Adipose tissue (tissue), 3 donors: ENCODE measurements at regions not wholly inside any gene's neighbourhood (a gene's known extent, or its start where the extent isn't known, plus 50 kb on each side); places are given as distances from the start of the nearest gene placed in this dataset.
"Not testable (repeated sequence)": the region's sequence is repeated elsewhere in the genome, so short reads cannot be mapped to it uniquely, and the experiment has no call there.

Experiments used
- H3K27ac ChIP-seq: one replicate; pipeline ENCODE4 v1.5.1; 2013; ENCODE audit warnings: low read depth, low read length
- WGBS, 3 donors: extraction: QIAGEN DNeasy Blood & Tissue Kit; methylation state at CpG; one replicate each; pipeline ENCODE4 v1.1.7; 2013; 5-methylcytosine and 5-hydroxymethylcytosine counted together
- donor health status: healthy with polysubstance abuse.
- donor health status: Bipolar disorder and iron deficiency.
- donor health status: healthy.

DNA sequence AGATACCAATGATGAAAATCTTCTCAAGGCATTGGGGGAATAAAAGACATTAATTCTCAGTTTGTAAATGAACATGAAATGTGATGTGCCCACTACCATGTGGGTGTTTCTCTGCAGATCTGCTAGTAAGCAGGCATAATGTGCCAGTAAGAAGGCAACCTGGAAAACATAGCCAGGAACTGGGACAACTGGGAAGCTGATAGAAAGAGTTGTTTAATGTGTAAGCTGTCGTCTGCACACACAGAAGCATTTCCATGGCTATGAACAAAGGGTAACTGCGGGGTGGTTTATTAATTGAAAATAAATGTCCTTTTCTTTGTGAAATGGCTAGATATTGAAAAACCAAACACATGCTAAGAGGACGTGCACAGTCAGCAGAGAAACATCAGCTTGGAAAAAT is 52.0 kb downstream of the ZC3H11B start:
- 33 to 57% (median 36%) methylated on average over 3 of the region's 3 CpGs for WGBS, 3 donors
- no peak overlapping the region for H3K27ac ChIP-seq

DNA sequence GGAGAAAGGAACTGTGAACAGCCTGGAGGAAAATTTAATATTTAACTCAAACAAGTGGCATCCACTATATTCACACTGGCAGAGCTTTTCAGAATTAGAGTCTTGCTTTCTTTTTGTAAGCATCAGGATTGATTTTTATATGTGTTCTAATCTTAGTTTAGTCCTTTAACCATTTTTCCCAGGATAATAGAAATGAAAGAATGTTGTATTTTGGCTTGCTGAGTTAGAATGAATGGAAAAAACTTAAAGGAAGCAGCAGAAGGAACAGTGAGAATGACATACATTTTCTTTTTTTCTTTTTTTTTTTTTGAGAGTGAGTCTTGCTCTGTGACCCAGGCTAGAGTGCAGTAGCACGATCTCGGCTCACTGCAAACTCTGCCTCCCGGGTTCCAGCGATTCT is 53.0 kb downstream of the ZC3H11B start:
- H3K27ac ChIP-seq, result no peak overlapping the region
- WGBS, 3 donors, result 85 to 86% (median 85%) methylated on average over 4 of the region's 4 CpGs

DNA sequence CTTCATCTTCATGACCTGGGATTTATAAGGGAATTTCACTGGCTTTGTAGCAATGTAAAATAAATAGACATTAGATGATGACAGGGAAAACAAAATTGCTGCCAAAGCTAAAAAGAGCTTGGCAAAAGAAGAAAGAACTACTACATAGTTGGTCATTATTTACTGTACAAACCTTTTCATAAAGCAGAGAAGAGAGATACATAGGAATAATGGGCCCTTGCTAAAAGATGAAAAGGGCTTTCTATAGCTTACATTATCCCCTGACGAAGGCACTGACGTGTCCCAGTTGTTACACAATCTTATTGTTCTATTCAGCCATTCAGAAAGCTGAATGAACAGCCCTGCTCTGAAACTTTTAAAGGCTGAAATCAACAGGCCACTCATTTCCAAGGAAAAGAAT is 57.1 kb downstream of the ZC3H11B start:
- WGBS, 3 donors, result 40 to 52% (median 43%) methylated on average over 2 of the region's 2 CpGs
- no peak overlapping the region for H3K27ac ChIP-seq

DNA sequence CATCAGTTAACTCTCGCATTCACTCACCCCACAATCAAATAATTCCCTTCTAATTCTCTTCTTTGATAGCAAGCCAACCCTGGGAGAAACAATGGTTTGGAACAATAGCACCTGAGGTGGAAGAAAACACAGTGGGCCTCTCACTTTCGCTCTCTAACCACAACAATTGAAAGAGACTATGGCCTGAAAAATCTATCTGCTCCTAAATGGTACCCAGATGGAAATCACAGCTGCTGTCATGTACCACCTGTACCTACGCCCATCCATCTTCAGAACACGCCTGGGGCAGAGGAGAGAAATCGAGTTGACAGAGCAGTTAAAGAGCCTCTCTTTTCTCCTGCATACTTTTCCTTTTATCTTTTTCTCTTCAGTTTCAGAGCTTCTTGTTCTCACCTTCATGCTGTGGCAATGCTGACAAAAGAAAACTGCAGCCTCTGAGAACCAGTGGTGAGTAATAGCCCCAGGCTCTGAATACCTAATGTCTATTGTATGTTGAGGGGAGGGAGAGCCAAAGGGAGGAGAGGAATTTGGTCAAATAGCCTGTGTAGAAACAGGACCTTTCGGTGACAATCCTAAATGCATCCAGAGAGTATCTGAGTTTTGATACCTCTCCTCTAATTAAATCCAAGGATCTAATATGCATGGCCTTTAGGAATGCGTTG is 57.7 kb downstream of the ZC3H11B start:
- H3K27ac ChIP-seq, result no peak overlapping the region
- WGBS, 3 donors, result 79 to 86% (median 83%) methylated on average over 7 of the region's 7 CpGs

DNA sequence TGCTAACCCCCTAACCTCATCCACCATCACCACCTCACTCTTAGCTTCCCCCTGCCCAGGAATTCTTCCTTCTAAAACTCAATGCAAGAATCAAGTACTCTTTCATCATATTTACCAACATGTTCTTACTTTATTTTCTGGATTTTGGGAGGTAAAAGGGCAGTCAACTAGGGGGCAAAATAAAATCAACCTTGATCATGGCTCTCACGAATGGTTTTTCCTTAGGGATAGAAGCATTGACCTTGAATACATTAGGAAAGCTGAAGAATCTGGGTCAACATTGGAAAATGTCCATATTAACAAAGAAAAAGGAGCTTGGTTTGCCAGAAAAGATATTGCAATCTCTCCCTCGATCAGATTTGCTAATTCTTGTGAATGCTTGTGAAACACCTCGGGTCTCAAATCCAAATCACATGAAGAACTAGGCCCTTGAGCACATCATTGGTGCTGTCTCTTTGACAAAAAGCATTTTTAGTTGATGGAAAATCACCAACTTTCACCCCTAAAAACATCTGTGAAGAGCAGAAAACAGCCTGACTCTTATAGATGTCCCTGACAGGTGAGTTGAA is 58.9 kb downstream of the ZC3H11B start:
- H3K27ac ChIP-seq, result no peak overlapping the region
- 36 to 47% (median 44%) methylated on average over 3 of the region's 3 CpGs for WGBS, 3 donors

DNA sequence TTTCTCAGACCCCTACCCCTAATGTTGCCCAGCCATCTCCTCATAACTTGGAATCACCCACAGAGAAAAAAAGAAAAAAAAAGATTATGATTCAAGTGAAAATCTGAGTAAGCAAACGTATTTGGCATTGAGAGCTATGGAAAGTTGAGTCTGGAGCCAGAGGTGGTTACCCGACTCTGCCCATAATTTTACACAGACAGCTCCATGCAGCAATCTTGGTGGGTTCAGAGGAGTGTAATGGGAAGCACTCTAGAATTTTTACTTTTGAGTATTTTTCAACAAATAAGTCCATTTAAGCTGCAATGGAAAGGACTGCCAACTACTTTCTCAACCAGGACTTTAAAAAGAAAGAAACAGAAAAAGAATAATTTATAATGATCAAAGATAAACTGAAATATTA is 62.7 kb downstream of the ZC3H11B start:
- no peak overlapping the region for H3K27ac ChIP-seq
- 51 to 71% (median 54%) methylated on average over 2 of the region's 2 CpGs for WGBS, 3 donors

DNA sequence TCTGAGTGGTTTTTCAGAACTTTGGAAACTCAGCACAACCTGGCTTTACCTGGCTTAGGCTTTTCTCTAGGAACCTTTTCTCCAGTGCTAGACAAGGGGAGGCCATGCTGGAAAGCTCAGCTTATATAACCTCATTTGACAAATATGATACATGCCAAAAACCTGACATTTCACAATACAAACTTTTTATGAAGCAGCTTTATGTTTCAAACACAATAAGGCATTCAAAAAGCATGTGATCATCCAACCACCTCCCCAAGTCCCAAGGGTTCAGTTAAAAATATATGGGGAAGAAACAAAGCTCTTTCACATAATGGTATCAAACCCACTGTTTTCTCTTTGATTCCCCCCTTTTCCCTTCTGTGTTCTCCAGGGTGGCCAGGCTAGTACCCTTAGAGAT is 63.7 kb downstream of the ZC3H11B start:
- no peak overlapping the region for H3K27ac ChIP-seq

DNA sequence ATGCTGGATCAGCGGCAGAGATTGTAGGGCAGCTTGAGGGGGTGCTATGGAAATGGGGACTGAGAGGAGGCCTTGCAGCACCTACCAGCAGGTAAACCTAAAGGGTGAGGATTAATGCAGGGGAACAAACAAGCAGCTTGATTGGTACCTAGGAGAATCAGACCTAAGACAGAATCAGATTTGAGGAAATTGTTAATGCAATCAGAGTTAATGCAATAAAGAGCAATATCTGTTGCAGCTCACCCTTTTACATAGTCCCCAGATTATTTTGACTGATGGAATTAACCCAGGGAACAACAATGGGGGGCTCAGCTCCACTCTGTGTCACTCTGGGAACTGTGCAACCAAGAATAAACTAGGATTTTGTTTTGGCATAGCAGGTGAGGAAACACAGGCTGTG is 64.5 kb downstream of the ZC3H11B start:
- H3K27ac ChIP-seq, result no peak overlapping the region
- 92 to 96% (median 93%) methylated on average over 1 of the region's 1 CpG for WGBS, 3 donors

DNA sequence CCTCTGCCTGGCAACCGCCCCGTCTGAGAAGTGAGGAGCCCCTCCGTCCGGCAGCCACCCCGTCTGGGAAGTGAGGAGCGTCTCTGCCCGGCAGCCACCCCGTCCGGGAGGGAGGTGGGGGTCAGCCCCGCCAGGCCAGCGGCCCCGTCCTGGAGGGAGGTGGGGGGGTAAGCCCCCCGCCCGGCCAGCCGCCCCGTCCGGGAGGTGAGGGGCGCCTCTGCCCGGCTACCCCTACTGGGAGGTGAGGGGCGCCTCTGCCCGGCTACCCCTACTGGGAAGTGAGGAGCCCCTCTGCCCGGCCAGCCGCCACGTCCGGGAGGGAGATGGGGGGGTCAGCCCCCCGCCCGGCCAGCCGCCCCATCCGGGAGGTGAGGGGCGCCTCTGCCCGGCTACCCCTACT is 67.1 kb downstream of the ZC3H11B start:
- 98 to 100% (median 100%) methylated on average over 1 to 29 of the region's 31 CpGs for WGBS, 3 donors
- not testable (repeated sequence) for H3K27ac ChIP-seq

DNA sequence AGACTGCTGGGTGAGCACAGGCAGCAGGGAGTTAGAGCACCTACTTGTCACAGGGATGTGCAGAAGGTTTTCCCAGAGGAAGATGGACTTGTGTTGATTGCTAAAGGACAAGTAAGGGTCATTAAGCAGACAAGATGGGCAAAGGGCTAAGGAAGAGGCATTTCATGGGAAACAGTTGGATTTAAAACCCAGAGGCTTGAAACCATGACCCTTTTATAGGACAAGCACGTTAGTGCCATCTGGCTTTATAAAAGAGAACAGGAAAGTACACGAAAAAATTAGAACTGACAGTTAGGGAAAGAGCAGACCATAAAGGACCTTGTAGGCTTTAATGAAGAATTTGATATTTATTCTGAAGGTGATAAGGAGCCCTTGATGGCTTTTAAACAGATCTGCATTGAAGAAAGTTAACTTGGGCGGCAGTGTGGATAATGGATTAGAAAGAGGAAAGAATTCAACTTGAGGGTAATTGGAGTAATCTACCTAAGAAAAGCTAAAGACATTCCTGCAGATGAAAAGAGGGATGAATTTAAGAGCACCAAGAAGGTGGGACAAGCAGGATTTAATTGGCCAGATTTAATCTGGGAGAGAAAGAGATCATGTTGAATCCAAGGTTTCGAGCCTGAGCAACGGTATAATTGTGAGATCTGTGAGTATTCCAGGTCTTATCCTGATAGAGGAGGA is 68.6 kb downstream of the ZC3H11B start:
- no peak overlapping the region for H3K27ac ChIP-seq
- WGBS, 3 donors, result 70 to 78% (median 72%) methylated on average over 5 of the region's 5 CpGs

DNA sequence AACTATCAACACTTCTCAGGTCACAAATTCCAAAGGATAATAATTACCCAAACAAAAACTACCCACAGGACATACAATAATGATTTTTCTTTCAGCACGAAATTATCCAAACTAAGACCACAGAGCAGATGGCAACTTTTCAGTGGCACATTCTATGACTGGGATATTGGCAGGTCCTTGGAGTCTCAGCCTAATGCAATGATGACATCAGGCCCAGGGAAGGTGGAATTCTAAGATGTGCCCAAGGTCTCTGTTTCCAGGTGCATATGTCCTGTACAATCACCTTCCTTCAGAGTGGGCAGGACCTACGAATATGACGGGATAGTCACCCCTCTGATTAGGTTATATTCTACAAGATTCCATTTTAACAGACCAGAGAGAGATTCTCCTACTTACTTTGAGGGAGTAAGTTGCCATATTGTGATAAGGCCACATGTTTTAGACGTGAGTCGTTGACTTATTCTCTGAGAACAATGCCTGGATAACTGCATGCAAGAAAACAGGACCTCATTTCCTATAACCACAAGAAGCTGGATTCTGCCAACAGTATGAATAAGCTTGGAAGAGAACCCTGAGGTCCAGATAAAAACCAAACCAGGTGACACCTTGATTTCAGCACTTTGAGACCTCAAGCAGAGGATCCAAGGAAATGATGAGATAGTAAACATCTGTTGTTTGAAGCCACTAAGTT is 69.9 kb downstream of the ZC3H11B start:
- WGBS, 3 donors, result 77 to 83% (median 83%) methylated on average over 5 of the region's 5 CpGs
- no peak overlapping the region for H3K27ac ChIP-seq

DNA sequence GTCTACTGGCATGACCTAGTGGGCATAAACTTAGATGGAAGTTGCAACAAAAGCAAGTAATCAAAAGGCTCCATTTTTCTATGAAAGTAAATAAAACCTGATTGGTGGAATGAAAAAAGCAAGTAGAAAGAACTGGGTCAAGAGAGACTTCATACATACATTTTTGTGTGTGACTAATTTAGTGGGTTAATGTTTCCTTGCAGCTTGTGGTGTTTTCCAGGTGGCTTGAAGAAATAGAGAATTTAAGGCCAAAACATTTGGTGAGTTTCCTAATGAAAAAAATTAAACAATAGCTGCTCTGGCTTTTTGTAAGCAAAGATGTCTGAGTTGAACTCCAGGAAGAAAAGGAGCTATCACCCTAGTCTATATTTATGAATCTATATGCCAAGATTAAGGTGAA is 71.0 kb downstream of the ZC3H11B start:
- no peak overlapping the region for H3K27ac ChIP-seq

DNA sequence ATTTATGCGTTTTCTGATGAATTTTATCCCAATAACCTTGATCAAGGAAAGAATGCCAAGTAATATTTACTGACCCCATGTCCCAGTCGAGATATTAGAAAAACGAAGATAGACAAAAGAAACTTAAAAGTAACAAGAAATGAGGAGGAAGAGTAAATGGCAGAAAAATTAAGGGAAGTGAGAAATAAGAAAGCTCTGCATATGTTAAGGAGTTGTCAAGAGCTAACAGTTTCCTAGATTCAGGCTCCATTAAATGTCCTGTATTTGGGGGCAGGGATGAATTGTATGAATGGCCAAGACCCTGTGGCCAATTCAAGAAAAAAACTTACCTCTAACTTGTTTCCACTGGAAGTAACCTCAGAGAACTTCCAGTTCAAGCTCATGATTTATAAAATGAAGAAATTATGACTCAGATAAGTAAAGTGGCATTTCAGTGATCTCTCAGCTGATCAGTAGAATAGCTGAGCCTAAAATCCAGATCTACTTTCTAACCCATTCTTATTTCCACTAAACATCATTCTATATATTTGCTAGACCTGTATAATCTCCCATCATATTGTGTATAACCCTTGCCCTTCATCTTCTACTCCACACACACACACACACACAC is 73.2 kb downstream of the ZC3H11B start:
- WGBS, 3 donors, result 69 to 73% (median 72%) methylated on average over 3 of the region's 3 CpGs
- H3K27ac ChIP-seq, result no peak overlapping the region

DNA sequence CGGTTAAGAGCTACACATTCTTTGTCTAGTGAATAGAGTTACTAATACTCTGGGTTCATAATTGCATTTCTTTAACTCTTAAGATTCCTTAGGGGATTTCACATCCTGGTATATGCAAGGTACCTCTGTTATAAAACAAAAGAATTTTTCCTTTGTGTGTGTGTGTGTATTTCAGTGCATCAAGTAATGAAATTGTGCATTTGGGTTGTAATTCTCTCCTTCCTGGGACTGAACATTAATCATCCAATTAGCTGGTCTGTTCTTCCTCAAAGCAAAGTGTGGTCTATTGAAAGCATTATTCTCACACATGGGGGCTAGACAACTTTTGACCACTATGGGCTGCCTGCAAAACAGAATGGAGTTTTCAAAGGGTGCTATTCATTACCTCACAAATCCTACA is 74.0 kb downstream of the ZC3H11B start:
- H3K27ac ChIP-seq, result no peak overlapping the region
- 84 to 92% (median 88%) methylated on average over 1 of the region's 1 CpG for WGBS, 3 donors

DNA sequence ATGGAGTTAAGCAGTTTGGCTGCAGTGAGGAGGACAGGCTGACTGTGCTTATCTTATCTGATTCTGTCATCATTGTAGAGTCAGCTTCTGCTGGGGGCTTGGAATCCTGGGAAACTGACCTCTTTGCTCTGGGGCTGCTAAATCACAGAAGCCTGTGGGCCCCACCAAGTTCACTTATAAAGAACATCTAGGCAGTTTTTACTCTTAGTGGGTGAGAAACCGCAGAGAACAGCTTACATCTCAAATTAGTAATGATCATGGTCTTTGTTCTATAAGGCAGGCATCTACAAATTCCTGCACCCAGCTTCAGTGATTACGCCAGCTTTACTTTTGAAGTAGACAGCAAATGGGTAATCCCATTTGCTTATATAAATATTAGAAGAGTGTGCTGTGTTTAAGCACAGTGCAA is 75.7 kb downstream of the ZC3H11B start:
- H3K27ac ChIP-seq, result no peak overlapping the region
- WGBS, 3 donors, result 84 to 92% (median 84%) methylated on average over 2 of the region's 2 CpGs

DNA sequence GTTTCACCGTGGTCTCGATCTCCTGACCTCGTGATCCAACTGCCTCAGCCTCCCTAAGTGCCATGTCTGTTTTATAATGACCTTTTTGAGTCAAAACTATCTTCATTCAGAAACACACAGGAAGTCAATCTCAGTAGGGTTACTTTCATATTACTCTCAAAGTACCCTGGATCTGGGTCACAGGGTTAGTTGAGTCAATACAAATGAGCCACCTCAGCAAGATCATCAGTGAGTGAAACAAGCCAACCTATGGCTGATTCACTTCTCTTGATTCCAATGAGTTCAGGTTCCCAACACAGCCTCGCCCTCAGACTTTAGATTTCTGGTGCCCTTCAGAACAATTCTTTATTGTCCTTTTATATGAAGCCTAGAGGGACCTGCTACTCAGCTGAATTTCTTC is 76.9 kb downstream of the ZC3H11B start:
- no peak overlapping the region for H3K27ac ChIP-seq
- 89 to 93% (median 91%) methylated on average over 4 of the region's 4 CpGs for WGBS, 3 donors

DNA sequence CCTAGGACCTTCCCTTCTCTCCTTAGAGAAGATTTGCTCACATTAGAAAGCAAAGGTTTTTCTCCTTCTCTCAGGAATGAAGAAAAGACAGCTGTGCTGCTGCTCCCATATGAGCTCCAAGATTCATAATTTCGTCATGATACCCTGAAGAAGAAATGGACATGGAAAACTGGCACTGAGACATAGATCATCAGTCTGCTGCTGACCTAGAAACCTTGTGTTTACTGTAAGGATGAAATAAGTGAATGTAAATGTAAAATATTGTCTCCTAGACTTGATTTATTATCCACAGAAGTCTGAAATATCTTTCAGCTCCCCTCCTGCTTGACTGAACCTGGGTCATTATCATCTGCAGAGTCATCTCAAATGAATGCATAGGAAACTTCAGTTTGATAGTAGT is 77.9 kb downstream of the ZC3H11B start:
- H3K27ac ChIP-seq, result no peak overlapping the region
- WGBS, 3 donors, result 58 to 69% (median 68%) methylated on average over 1 of the region's 1 CpG

DNA sequence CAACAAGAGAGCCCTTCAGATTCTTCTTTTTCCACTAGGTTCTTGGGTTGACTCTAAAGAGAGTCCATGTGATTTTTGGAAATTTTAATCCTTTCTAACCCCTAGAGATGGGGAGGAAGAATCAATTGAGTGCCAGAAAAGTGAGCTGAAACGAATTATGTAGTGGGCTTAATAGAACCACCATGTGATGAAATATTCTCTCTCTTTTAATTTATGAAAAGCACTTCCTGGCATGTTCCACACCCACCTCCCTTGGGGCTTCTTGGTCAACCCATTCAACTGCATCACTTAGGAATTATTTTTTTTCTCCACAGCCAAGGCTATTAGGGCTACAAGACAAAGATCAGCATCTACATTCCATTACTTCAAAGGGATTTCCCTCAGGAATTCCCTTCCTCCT is 79.6 kb downstream of the ZC3H11B start:
- H3K27ac ChIP-seq, result no peak overlapping the region
- 17 to 56% (median 31%) methylated on average over 1 of the region's 1 CpG for WGBS, 3 donors

DNA sequence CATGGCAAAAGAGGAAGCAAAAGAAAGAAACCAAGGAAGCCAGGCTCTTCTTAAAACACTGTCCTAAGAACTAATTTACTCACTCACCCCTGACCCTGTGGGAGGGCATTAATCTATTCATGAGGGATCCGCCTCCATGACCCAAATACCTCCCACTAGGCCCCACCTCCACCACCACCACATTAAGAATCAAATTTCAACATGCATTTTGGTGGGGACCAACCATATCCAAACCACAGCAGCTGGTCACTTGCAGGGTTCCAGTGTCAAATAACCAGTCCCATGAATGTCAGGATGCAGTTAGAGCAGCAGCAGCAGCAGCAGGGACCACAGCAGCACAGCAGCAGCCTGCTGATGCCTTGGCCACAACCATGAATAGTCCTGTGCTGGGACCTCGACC is 83.8 kb downstream of the ZC3H11B start:
- no peak overlapping the region for H3K27ac ChIP-seq
- 62 to 76% (median 71%) methylated on average over 2 of the region's 2 CpGs for WGBS, 3 donors
